Tibial nerve (tissue), 4 donors: ENCODE measurements at regions not wholly inside any gene's neighbourhood (a gene's known extent, or its start where the extent isn't known, plus 50 kb on each side); places are given as distances from the start of the nearest gene placed in this dataset.

Experiments used
- DNase-seq, 2 donors: peaks; one replicate each; pipeline ENCODE4 v3.0.0-alpha.2; 2019; ENCODE audit warnings: low spot score in 2 of 2
- H3K27ac ChIP-seq, 4 donors: fragments of 200-600 bp; sonication (generic) in 3 of 4; one replicate each; pipeline ENCODE4 v1.5.1; 2017 to 2019; ENCODE audit warnings: mild to moderate bottlenecking in 1 of 4
- H3K27me3 ChIP-seq, 2 donors: fragments of 200-600 bp; sonication (generic) in 1 of 2; one replicate each; pipeline versions ENCODE4 v1.5.1 to v1.6.0; 2017 to 2019
- H3K36me3 ChIP-seq, 3 donors: fragments of 200-600 bp; sonication (generic); one replicate each; pipeline ENCODE4 v1.5.1; 2018 to 2019
- H3K4me1 ChIP-seq, 4 donors: fragments of 200-600 bp; sonication (generic) in 3 of 4; one replicate each; pipeline ENCODE4 v1.5.1; 2017 to 2019
- H3K4me3 ChIP-seq, 4 donors: fragments of 200-600 bp; sonication (generic) in 3 of 4; one replicate each; pipeline ENCODE4 v1.5.1; 2017 to 2019; ENCODE audit warnings: mild to moderate bottlenecking in 1 of 4, moderate library complexity in 1 of 4
- H3K9me3 ChIP-seq, 4 donors: fragments of 200-600 bp; sonication (generic) in 3 of 4; one replicate each; pipeline ENCODE4 v1.5.1; 2017 to 2019
- CTCF ChIP-seq, 5 experiments: fragments of 200-600 bp in 3 of 5; fragments of 450-650 bp in 2 of 5; sonication (generic) in 3 of 5; IDR thresholded peaks; one replicate each; pipeline ENCODE4 v1.5.1; 2016 to 2019; ENCODE audit warnings: antibody characterized with exemption in 5 of 5, mild to moderate bottlenecking in 3 of 5, moderate library complexity in 2 of 5
- EP300 ChIP-seq, 2 donors: sonication (generic); formaldehyde crosslinking; IDR thresholded peaks; one replicate each; pipeline ENCODE4 v1.6.1; 2017; ENCODE audit warnings: antibody characterized with exemption in 2 of 2, mild to moderate bottlenecking in 1 of 2
- POLR2A ChIP-seq, 2 donors: fragments of 450-650 bp; IDR thresholded peaks; one replicate each; pipeline ENCODE4 v1.6.1; 2017; ENCODE audit warnings: antibody characterized with exemption in 2 of 2, mild to moderate bottlenecking in 2 of 2, moderate library complexity in 2 of 2
- WGBS, 2 donors: methylation state at CpG; one replicate each; pipeline ENCODE4 v1.1.5; 2018; 5-methylcytosine and 5-hydroxymethylcytosine counted together

GRCh38 chr16:25317732-25318316, 60.2 kb upstream of the ZKSCAN2 start:
- 57 to 60% methylated on average over 3 of the region's 3 CpGs for WGBS, 2 donors
- H3K4me3 ChIP-seq: no peak overlapping the region
- H3K4me1 ChIP-seq: no peaks in the 10 kb centered on the region
- no peak for TF ChIP-seq EP300 (IDR thresholded peaks at IDR 0.05)
- no peak for TF ChIP-seq CTCF (IDR thresholded peaks at IDR 0.05)
- no peak for TF ChIP-seq POLR2A (IDR thresholded peaks at IDR 0.05)
- no peak overlapping the region for H3K27ac ChIP-seq
- no peaks in the 10 kb centered on the region for H3K36me3 ChIP-seq
- peaks cover 0 to 66% (median 5%) of the 10 kb centered on the region in 4 donors for H3K9me3 ChIP-seq
- H3K27me3 ChIP-seq: no peaks in the 10 kb centered on the region
- no peak for DNase-seq

GRCh38 chr16:25311950-25312349, 54.3 kb upstream of the ZKSCAN2 start:
- no peak for TF ChIP-seq POLR2A (IDR thresholded peaks at IDR 0.05)
- no peak for TF ChIP-seq EP300 (IDR thresholded peaks at IDR 0.05)
- no peaks in the 10 kb centered on the region for H3K4me1 ChIP-seq
- peaks cover 0 to 47% (median 10%) of the 10 kb centered on the region in 4 donors for H3K9me3 ChIP-seq
- H3K27me3 ChIP-seq: no peaks in the 10 kb centered on the region
- no peak for DNase-seq
- H3K4me3 ChIP-seq: no peak overlapping the region
- H3K27ac ChIP-seq: no peak overlapping the region
- no peaks in the 10 kb centered on the region for H3K36me3 ChIP-seq

- H3K9me3 ChIP-seq: peaks cover 0 to 38% (median 10%) of the 10 kb centered on the region in 4 donors
- H3K27me3 ChIP-seq: no peaks in the 10 kb centered on the region
- WGBS, 2 donors: 91 to 93% methylated on average over 2 of the region's 2 CpGs
- TF ChIP-seq POLR2A (IDR thresholded peaks at IDR 0.05) (no peak), EP300 (IDR thresholded peaks at IDR 0.05) (no peak), CTCF (IDR thresholded peaks at IDR 0.05) (no peak)
- no peak overlapping the region for H3K27ac ChIP-seq
- DNase-seq: no peak
- H3K4me3 ChIP-seq: no peak overlapping the region
- no peaks in the 10 kb centered on the region for H3K36me3 ChIP-seq
- H3K4me1 ChIP-seq: no peaks in the 10 kb centered on the region
Observed at GRCh38 chr16:25311039-25311438, 53.4 kb upstream of the ZKSCAN2 start.
